ENCODE measurements at regions not wholly inside any gene's neighbourhood (a gene's known extent, or its start where the extent isn't known, plus 50 kb on each side); places are given as distances from the start of the nearest gene placed in this dataset.
"Not testable (repeated sequence)": the region's sequence is repeated elsewhere in the genome, so short reads cannot be mapped to it uniquely, and the experiment has no call there.

- DNase-seq, result no peak
These were observed 718.2 kb downstream of the SEMA5A start for GRCh38 chr5:8827696-8828095.

GRCh38 chr5:8828596-8829322 lies 717.1 kb downstream of the SEMA5A start:
- DNase-seq, result no peak

GRCh38 chr5:8829323-8830029 lies 716.4 kb downstream of the SEMA5A start:
- DNase-seq, result peak; percentile 96

GRCh38 chr5:8831251-8831650 lies 714.6 kb downstream of the SEMA5A start:
- DNase-seq, result no peak

GRCh38 chr5:8831854-8832253 lies 714.0 kb downstream of the SEMA5A start:
- DNase-seq, result no peak

GRCh38 chr5:8839361-8840055 lies 706.4 kb downstream of the SEMA5A start:
- DNase-seq, result peak; percentile 64

- DNase-seq, result peak; percentile 85
These were observed 705.6 kb downstream of the SEMA5A start for GRCh38 chr5:8840237-8840636.

GRCh38 chr5:8840746-8841145 lies 705.1 kb downstream of the SEMA5A start:
- DNase-seq, result not testable (repeated sequence)

- peak; percentile 66 for DNase-seq
These were observed 702.8 kb downstream of the SEMA5A start for GRCh38 chr5:8842971-8843551.

- peak; percentile 69 for DNase-seq
These were observed 702.1 kb downstream of the SEMA5A start for GRCh38 chr5:8843771-8844170.

GRCh38 chr5:8844206-8844605 lies 701.7 kb downstream of the SEMA5A start:
- DNase-seq, result no peak

GRCh38 chr5:8844847-8845246 lies 701.0 kb downstream of the SEMA5A start:
- no peak for DNase-seq

GRCh38 chr5:8845296-8845695 lies 700.6 kb downstream of the SEMA5A start:
- no peak for DNase-seq

GRCh38 chr5:8848366-8848765 lies 697.5 kb downstream of the SEMA5A start:
- no peak for DNase-seq

GRCh38 chr5:8848997-8849594 lies 696.8 kb downstream of the SEMA5A start:
- DNase-seq, result no peak

- no peak for DNase-seq
These were observed 694.8 kb downstream of the SEMA5A start for GRCh38 chr5:8851101-8851500.

GRCh38 chr5:8857051-8857450 lies 688.8 kb downstream of the SEMA5A start:
- no peak for DNase-seq

- DNase-seq, result no peak
These were observed 684.1 kb downstream of the SEMA5A start for GRCh38 chr5:8861764-8862163.

- DNase-seq, result peak; percentile 74
These were observed 681.8 kb downstream of the SEMA5A start for GRCh38 chr5:8864053-8864452.

GRCh38 chr5:8865266-8865665 lies 680.6 kb downstream of the SEMA5A start:
- no peak for DNase-seq

- DNase-seq, result no peak
These were observed 680.0 kb downstream of the SEMA5A start for GRCh38 chr5:8865686-8866374.

GRCh38 chr5:8868283-8868682 lies 677.6 kb downstream of the SEMA5A start:
- no peak for DNase-seq

Measured in islet precursor cell (in vitro differentiated cells).